ENCODE measurements at regions not wholly inside any gene's neighbourhood (a gene's known extent, or its start where the extent isn't known, plus 50 kb on each side); places are given as distances from the start of the nearest gene placed in this dataset.

GRCh38 chr10:31197886-31198285, 121.1 kb upstream of the ZEB1 start:
- no peaks in the 10 kb centered on the region for H3K27me3 ChIP-seq (ENCODE audit: insufficient read depth, low read length)
- no peak overlapping the region for H3K27ac ChIP-seq (ENCODE audit: low read depth, low read length)
- POLR2A ChIA-PET = no interaction called here
- no peaks in the 10 kb centered on the region for H3K4me1 ChIP-seq (ENCODE audit: control insufficient read depth in 1 of 2, insufficient read depth in 2 of 2, low read length in 2 of 2)
- CTCF ChIA-PET = no interaction called here
- no peak overlapping the region for H3K4me3 ChIP-seq (replicated peaks in 1 of 2; ENCODE audit: low read depth in 1 of 2, low read length in 2 of 2)
- no peaks in the 10 kb centered on the region for H3K36me3 ChIP-seq (ENCODE audit: control insufficient read depth in 1 of 2, insufficient read depth in 2 of 2, low read length in 2 of 2)
- H3K9ac ChIP-seq (ENCODE audit: low read length) = no peak overlapping the region
- no peaks in the 10 kb centered on the region for H3K9me2 ChIP-seq (ENCODE audit: insufficient read depth)
- no peak overlapping the region for H3K4me2 ChIP-seq (ENCODE audit: low read length)
- H3K79me2 ChIP-seq (ENCODE audit: insufficient read depth, low read length) = no peaks in the 10 kb centered on the region
- no TSS peak for BruUV-seq (replicated peaks)
- intact Hi-C loops (cut with micrococcal nuclease) = no loop called here
- TF ChIP-seq EZH2phosphoT487 (IDR thresholded peaks at IDR 0.05; ENCODE audit: borderline replicate concordance) (no peak), ELF1 (IDR thresholded peaks at IDR 0.05; ENCODE audit: borderline replicate concordance, low read depth) (no peak), ATF3 (IDR thresholded peaks at IDR 0.05) (no peak), EZH2 (IDR thresholded peaks at IDR 0.05) (no peak)
- RAD21 ChIA-PET (ENCODE audit: low non-redundant PET in 1 of 2, low total read pairs in 2 of 2, uncharacterized antibody in 2 of 2, unreplicated experiment in 2 of 2) = no interaction called here
- no peaks in the 10 kb centered on the region for H4K20me1 ChIP-seq (ENCODE audit: insufficient read depth)
- no peaks in the 10 kb centered on the region for H3K9me3 ChIP-seq (ENCODE audit: control insufficient read depth in 1 of 2, insufficient read depth in 1 of 2, low read depth in 1 of 2, low read length in 2 of 2)
- DNase-seq (ENCODE audit: low read depth, low spot score) (no peak), ATAC-seq (no peak)
- no peak overlapping the region for H2AFZ ChIP-seq (ENCODE audit: low read depth, low read length, poor library complexity, severe bottlenecking)

GRCh38 chr10:31204090-31204489, 114.9 kb upstream of the ZEB1 start:
- no peak overlapping the region for H3K27ac ChIP-seq (ENCODE audit: low read depth, low read length)
- H3K4me1 ChIP-seq (ENCODE audit: control insufficient read depth in 1 of 2, insufficient read depth in 2 of 2, low read length in 2 of 2) = no peaks in the 10 kb centered on the region
- no peaks in the 10 kb centered on the region for H3K36me3 ChIP-seq (ENCODE audit: control insufficient read depth in 1 of 2, insufficient read depth in 2 of 2, low read length in 2 of 2)
- ATAC-seq (no peak), DNase-seq (ENCODE audit: low read depth, low spot score) (no peak)
- no TSS peak for BruUV-seq (replicated peaks)
- no peak overlapping the region for H3K9ac ChIP-seq (ENCODE audit: low read length)
- H3K79me2 ChIP-seq (ENCODE audit: insufficient read depth, low read length) = no peaks in the 10 kb centered on the region
- no peak overlapping the region for H3K4me2 ChIP-seq (ENCODE audit: low read length)
- no peaks in the 10 kb centered on the region for H3K27me3 ChIP-seq (ENCODE audit: insufficient read depth, low read length)
- no peak overlapping the region for H3K4me3 ChIP-seq (replicated peaks in 1 of 2; ENCODE audit: low read depth in 1 of 2, low read length in 2 of 2)
- H4K20me1 ChIP-seq (ENCODE audit: insufficient read depth) = no peaks in the 10 kb centered on the region
- H2AFZ ChIP-seq (ENCODE audit: low read depth, low read length, poor library complexity, severe bottlenecking) = no peak overlapping the region
- CTCF ChIA-PET = no interaction called here
- intact Hi-C loops (cut with micrococcal nuclease) = no loop called here
- no peaks in the 10 kb centered on the region for H3K9me3 ChIP-seq (ENCODE audit: control insufficient read depth in 1 of 2, insufficient read depth in 1 of 2, low read depth in 1 of 2, low read length in 2 of 2)
- POLR2A ChIA-PET = no interaction called here
- no peaks in the 10 kb centered on the region for H3K9me2 ChIP-seq (ENCODE audit: insufficient read depth)
- TF ChIP-seq SP1 (IDR thresholded peaks at IDR 0.05; ENCODE audit: low read depth) (no peak), POLR2AphosphoS5 (IDR thresholded peaks at IDR 0.05; ENCODE audit: low read depth, low read length) (no peak), CEBPB (IDR thresholded peaks at IDR 0.05; ENCODE audit: low read depth) (no peak), ZNF274 (IDR thresholded peaks at IDR 0.05; ENCODE audit: low read depth, low read length) (no peak), CBX3 (IDR thresholded peaks at IDR 0.05; ENCODE audit: low read depth) (no peak), ATF3 (IDR thresholded peaks at IDR 0.05) (no peak), MAX (IDR thresholded peaks at IDR 0.05) (no peak), SIN3A (IDR thresholded peaks at IDR 0.05; ENCODE audit: low read depth) (no peak)
- RAD21 ChIA-PET (ENCODE audit: low non-redundant PET in 1 of 2, low total read pairs in 2 of 2, uncharacterized antibody in 2 of 2, unreplicated experiment in 2 of 2) = no interaction called here
